ENCODE measurements at regions not wholly inside any gene's neighbourhood (a gene's known extent, or its start where the extent isn't known, plus 50 kb on each side); places are given as distances from the start of the nearest gene placed in this dataset.

DNA sequence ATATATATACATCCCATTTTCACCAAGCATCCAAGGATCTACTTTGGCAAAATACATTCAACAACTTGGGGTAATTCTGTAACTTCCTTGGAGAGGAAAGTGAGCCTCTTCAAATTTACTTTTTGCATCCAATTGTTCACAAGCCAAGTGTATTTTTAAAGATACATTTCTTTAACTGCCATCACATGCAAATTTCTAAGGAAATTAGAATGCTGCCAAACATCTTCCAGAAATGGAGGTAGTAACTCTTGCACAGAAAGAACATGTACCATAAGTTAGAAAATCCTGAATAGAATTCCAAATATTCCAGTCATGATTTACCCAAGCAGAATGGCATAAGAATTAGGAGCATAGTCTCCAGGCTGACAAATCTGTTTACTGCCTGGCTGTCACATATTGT lies 220.5 kb upstream of the NWD2 start:
- DNase-seq (ENCODE audit: extremely low spot score, insufficient read length, low read depth) (no peak), FAIRE-seq (no peak)

DNA sequence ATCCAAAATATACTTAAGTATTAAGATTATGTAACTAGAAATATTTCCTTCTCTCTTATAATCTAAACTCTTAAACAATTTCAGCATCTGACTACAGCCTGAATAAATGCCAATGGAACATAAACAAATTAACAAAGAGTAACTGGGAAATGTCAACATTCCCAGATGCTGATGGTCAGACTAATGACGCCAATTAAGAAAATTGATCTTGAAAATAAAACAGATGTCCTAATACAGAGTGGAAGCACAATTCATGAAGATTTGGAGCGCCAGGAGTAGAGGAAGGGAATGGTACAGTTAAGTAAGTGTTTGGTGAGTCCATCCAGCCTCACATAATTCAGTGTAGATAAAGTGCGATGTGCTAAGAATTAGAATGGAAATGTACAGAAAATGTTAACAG lies 203.7 kb upstream of the NWD2 start:
- FAIRE-seq (no peak), DNase-seq (ENCODE audit: extremely low spot score, insufficient read length, low read depth) (no peak)

DNA sequence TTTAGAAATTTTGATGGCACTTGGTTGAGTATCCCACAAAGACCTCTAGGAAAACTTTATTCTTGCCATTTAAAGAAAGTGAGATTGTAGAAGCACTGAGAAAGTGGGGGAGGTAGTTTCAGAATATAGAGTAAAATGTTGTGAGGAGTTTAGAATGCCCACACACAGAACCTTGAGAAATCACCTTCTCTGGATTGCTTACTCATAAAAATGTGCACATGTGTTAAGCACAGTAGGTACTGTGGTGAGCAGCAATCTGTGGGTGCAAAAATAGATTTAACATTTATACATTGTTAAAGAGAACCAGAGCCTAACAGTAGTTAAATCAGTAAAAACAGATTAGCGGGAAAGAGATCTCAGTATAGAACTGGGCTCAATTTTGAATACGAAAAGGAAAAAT lies 201.2 kb upstream of the NWD2 start:
- FAIRE-seq: no peak
- no peak for DNase-seq (ENCODE audit: extremely low spot score, insufficient read length, low read depth)

DNA sequence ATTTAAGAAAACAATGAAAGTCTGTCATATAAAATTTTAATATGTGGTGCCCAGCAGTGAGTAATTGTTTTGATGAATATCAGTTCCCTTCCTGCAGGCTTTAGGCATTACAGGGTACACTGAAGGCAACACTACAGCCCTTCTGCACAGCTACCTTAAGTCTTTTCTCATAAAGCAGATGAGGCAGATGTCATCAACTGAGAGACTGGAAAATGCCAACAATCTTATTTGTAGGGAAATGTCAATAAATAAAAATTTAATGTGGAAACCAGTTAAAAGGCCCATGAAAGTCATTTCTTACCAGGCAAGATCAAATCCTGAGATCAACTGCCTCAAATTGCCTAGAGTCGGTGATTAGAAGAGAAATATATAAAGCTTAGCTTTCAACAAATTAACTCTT lies 193.4 kb upstream of the NWD2 start:
- no peak for DNase-seq (ENCODE audit: extremely low spot score, insufficient read length, low read depth)
- no peak for FAIRE-seq

DNA sequence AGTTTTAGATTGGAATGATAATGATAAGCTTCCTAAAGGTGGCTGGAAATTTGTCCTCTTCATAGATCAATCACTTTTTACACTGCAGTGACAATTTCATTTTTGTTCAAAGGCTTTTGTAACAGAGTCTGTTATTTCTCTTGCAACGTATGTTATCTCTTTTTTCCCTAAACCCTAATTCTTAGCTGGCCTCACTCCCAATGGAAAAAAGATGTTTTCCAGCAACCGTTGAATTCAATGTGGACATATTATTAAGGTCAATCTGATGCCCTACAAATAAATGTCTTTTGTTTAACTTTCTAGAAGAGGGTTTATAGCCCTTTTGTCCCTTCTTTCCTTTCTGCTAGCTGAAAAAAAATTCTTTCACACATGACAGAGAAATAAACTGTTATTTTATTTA lies 192.7 kb upstream of the NWD2 start:
- FAIRE-seq: no peak
- no peak for DNase-seq (ENCODE audit: extremely low spot score, insufficient read length, low read depth)

DNA sequence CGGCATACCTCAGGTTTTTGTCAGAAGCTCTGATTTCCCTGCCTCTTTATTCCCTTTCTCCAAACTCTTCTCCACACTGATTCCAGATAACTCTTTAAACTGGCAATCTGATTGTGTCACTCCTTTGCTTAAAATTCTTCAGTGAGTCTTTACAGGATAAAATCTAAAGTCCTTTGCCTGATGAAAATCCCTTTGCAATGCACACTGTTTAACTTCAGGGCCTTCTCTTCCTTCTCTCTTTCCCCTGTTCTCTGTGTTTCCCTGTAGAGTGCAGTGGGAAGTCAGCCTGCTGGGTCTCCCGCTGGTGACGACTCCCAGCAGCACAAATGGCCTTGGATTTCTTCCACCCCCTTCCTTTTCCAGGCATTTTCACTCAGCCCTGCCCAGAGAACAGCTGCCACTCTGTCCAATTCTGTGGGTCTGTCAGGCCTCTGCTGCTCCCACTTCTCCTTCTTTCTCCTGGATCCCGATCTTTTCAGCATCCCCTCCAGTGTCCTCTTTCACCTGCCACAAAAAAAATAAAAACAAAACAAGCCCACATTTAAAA lies 189.9 kb upstream of the NWD2 start:
- FAIRE-seq: no peak
- DNase-seq (ENCODE audit: extremely low spot score, insufficient read length, low read depth): no peak

DNA sequence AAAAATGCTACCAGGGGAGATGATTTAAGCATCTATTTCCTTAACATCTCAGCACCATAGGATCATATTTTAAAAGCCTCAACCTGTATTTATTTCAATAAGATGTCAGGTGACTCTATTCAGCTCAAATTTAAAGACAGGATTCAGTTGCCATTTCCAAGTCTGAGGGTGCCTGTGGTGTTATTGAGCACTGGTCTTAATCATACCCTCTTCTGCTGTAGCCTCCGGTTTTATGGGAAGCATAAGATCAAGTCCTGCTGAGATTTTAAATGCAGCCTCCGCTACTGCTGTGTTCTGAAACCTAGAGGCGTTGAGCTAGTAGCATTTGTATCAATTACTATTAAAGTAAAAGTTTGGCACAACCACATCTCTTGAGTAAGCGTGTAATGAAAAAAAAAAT lies 185.7 kb upstream of the NWD2 start:
- FAIRE-seq: no peak

DNA sequence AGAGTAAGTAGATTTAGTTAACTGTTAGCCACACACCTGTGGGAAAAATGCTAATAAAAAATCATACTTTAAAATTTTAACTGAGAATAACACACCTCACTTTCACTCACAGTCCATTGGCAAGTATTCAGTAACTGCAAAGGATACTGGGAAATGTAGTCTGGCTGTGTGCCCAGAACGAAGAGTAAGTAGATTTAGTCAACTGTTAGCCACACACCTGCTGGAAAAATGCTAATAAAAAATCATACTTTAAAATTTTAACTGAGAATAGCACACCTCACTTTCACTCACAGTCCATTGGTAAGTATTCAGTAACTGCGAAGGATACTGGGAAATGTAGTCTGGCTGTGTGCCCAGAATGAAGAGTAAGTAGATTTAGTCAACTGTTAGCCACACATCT lies 178.4 kb upstream of the NWD2 start:
- no peak for FAIRE-seq
- no peak for DNase-seq (ENCODE audit: extremely low spot score, insufficient read length, low read depth)

More for the DNA sequence above, 185.7 kb upstream of the NWD2 start:
- no peak for DNase-seq (ENCODE audit: extremely low spot score, insufficient read length, low read depth)

DNA sequence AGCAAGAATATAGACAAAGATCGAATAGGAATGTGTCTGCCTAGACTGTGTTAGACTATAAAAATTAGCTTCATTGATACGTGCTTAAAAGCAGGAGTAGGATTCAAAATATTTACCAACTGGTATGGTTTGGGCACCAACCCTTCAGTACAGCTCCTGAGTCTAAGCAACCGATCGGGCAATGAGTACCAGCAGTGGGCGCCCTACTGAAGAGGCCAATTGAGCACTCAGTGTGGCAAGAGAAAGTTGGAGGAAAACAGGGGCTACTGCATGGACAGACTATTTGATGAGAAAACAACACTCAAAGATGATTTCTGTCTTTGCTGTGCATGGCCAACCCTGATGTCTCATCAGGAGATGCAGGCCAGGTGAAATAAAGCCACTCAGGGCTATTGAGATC lies 176.0 kb upstream of the NWD2 start:
- no peak for FAIRE-seq

DNA sequence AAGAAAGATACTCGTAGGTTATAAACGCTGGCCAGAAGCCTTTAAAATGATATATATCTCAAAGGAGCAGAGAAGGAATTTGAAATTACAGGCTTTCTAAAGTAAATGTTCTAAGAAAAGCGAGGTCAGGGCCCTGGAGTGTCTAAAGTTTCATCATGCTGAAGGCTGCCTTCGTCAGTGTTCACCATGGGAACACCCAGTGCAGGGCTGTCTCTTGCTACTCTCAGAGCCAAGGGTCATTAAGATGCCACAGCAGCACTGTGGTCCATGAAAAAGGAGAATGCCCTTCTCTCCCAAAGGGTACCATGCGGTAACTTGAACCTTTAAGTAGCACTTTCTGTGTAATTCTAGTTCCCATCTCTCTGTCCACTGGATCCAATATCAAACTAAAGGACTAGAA lies 174.5 kb upstream of the NWD2 start:
- no peak for DNase-seq (ENCODE audit: extremely low spot score, insufficient read length, low read depth)
- no peak for FAIRE-seq

More for the DNA sequence above, 176.0 kb upstream of the NWD2 start:
- DNase-seq (ENCODE audit: extremely low spot score, insufficient read length, low read depth): no peak

DNA sequence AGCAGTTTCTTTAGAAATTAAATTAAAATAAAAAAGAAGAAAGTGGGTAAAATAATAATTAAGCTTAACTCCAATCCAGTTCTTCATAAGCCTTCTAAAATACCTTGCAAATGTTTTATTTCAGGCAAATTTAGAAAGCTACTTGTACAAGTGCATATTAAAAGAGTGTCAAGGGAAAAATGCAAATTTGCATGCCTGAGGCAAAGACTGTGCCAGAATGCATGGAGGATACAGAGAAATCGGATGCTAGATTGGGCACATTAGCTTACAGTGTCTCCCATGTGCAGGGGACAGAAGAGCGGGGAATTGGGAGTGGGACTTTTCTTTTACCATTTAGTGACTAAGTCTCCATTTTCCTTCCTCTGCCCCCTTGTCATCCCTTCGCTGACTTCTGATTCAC lies 173.0 kb upstream of the NWD2 start:
- FAIRE-seq (no peak), DNase-seq (ENCODE audit: extremely low spot score, insufficient read length, low read depth) (no peak)

DNA sequence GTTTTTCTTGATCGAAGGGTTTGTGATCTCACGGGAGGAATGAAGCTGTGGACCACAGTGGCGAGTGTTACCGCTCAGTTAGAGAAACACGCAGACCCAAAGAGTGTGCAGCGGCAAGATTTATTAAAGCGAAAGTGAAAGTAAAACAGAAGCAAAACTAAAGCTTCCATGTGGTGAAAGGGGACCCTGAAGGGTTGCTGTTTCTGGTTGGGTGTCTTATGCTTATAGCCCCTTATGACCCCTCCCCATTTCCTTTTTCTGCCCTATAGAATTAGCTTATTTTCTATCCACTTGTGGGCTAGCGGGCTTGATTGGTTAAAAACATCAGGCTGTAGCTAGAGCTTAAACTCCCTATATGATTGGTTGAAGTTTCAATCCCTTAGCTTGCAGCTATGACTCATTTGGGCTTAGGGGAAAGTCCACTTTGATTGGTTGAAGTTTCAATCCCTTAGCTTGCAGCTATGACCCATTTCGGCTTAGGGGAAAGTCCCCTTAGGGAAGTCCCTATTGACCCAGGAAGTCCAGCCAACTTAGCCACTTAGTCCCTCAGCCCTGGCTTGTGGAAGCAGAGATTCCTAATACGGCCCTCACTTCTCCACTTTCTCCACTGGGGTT lies 171.2 kb upstream of the NWD2 start:
- FAIRE-seq (no peak), DNase-seq (ENCODE audit: extremely low spot score, insufficient read length, low read depth) (no peak)

DNA sequence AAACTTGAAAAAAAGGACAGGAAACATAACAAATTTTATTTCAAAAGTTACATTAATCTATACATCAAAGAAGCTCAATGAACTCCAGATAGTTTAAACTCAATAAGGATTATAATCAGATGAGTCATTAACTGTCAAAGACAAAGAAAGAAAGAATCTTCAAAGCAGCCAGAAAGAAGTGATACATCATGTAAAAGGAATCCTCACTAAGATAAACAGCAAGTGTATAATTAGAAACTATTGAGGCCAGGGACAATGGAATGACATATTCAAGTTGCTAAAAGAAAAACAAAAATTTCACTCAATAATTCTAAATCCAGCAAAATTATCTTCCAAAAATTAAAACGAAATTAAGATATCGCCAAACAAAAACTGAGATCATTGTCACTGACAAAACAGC lies 161.6 kb upstream of the NWD2 start:
- DNase-seq (ENCODE audit: extremely low spot score, insufficient read length, low read depth) (no peak), FAIRE-seq (no peak)

DNA sequence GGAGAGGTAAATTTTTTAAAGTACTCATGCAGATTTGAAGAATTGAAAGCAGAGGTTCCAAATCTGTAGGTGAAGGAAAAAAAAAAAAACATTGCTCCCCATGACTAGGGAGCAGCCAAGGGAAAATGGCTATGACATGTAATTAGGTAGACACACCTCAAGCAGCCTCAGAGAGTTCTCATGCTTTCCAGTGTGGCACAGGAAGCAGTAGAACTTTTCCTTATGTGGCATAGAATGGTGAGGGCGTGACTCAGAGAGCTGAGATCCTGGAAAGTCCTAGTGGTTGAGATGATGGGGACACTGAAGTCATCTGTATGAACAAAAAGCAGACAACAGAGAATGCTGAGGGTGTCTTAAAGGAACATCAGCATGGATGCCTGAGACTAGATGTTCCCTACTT lies 148.6 kb upstream of the NWD2 start:
- DNase-seq (ENCODE audit: extremely low spot score, insufficient read length, low read depth): no peak
- FAIRE-seq: no peak

DNA sequence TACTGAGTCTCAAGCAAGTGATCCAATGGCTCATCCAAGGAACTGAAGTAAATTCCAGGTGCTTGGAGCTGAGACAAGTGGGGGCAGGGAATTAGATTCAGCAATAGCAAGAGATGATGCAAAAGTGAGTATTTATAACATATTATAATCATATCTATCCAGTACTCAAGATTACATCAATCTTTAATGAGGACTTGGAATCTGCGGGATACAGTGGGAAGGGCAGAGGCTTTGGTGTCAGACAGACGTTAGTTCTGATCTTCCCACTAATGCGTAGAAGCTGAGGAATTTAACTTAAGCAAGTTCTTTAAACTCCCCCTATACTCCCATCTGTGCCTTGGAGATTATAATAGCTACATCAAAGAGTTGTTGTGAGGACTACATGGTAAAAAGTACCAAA lies 143.4 kb upstream of the NWD2 start:
- FAIRE-seq (no peak), DNase-seq (ENCODE audit: extremely low spot score, insufficient read length, low read depth) (no peak)

DNA sequence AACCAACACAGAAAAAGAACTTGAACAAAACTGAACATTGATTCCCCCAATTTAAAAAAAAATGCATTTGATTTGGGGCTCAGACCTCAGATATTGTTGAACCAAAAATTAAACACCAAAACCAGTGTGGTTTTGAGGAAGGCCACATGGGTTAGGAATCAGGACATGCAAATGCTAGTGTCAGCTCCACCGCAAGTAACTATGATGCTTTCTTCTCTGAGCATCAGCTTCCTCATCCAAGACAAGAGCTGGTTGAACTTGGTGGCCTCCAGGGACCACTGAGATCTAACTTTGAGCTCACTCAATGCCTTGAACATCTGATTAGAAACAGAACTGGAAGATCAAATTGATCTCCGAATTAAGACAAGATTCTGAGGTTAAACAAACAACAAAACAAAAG lies 142.9 kb upstream of the NWD2 start:
- no peak for DNase-seq (ENCODE audit: extremely low spot score, insufficient read length, low read depth)
- no peak for FAIRE-seq

DNA sequence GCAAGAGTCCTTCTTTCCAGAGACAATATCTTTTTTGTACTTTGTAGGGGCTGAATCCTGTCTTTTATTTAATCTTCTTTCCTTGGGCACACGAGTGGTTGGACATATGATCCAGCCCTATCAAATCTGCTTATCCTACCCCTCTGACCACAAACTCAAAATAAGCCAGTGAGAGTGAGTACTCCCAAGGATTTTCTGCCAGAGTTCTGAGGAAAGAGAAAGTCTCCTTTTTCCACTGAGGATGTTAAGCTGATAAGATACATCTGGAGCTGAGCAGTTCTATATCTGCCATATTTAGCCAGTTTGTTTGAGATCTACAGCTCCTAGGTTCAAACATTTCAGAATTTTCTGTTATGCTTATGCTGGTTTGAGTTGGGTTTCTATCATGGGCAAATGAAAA lies 134.8 kb upstream of the NWD2 start:
- DNase-seq (ENCODE audit: extremely low spot score, insufficient read length, low read depth) (no peak), FAIRE-seq (no peak)

DNA sequence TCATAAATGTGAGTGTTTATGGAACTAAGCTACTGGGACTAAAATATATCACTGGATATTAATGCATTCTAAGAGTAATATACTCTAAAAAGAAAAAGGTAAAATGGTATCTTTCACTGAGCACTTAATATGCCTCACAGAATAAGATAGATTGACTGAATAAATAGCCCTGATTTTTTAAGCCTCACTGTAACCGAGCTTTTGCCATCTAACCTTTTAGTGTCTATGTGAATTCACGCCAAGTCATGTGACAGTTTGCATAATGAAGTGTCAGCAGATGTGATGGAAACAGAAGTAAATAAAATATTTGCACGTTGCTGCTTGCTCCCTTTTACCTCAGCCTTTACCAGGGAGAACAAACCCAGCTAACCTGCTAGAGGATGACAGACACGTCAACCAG lies 119.7 kb upstream of the NWD2 start:
- no peak for FAIRE-seq

DNA sequence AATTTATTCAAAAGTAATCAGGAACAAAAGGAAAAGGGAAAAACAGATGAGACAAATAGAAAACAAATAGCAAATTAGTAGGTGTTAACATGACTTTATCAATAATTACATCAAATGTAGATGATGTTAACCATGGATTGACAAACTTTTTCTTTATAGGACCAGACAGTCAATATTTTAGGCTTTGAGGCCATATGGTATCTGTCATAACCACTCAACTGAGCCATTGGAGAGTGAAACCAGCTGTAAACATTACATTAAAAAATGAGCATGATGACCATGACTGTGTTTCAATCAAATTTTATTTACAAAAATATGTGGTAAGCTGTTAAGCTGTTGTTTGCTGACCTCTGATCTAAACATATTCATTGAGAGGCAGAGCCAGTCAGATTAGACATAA lies 118.5 kb upstream of the NWD2 start:
- FAIRE-seq (no peak), DNase-seq (ENCODE audit: extremely low spot score, insufficient read length, low read depth) (no peak)

More for the DNA sequence above, 119.7 kb upstream of the NWD2 start:
- DNase-seq (ENCODE audit: extremely low spot score, insufficient read length, low read depth): no peak

DNA sequence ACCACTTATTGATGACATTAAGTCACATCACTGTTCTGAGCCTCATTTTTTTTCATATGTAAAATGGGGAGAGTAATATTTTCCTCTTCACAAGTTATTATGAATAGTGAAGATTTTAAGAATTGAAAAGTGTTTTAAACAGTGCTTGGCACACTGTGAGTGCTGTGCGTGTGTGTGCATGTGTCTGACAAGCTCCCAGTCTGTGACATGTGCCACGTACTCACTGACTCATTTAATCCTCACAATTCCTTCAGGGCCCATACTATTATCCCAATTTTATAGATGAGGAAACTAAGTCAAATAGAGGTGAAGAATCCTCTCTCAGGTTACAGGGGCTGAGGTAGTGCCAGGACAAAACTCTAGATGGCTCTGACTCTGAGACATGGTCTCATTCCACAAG lies 114.1 kb upstream of the NWD2 start:
- DNase-seq (ENCODE audit: extremely low spot score, insufficient read length, low read depth): no peak
- no peak for FAIRE-seq

DNA sequence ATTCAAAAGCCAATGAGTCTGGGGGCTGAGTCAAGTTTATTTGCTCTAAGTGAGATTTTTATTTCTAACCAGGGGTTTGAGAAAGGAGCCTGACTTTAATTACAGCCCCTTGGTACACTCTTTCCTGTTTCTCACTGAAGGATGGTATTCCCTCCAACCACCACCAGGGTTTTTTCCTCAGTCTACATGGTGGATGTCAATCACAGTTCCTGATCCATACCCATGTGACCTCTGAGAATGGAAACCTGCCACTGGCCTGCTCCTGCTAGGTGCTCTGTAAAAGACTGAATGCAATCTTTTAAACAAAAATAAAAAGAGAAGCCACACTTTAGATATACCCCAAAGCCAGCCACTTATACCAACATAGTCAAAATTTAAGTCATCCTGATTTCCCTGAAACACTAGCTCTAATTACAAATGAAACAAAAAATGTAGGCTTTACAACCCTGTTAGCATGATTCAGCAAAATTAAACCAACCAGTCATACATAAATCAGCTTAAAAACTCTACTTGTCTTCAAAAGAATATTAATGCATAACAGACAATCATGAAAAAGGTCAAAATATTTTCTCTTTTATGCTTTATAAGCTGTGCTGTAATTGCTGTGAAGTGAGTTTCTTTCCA lies 112.1 kb upstream of the NWD2 start:
- no peak for FAIRE-seq
- no peak for DNase-seq (ENCODE audit: extremely low spot score, insufficient read length, low read depth)

DNA sequence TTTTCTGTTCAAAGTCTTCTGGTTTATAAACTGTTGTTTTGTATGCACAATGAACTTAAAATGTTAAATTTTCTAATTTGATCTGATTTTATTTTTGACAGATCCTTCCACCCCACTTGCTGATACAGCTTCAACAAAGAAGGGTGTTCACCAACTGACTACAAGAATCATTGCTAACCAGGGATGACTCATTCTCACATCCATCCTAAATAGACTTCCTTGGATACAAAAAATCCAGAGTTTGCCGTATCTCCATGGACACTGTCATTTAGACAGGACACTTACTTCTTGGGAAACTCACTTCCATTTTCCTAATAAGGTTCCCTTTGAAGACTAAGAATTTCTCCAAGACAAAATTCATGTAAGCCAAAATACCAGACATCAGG lies 111.6 kb upstream of the NWD2 start:
- FAIRE-seq (no peak), DNase-seq (ENCODE audit: extremely low spot score, insufficient read length, low read depth) (no peak)

Data from GM18507 (cell line).